Smooth muscle cell (in vitro differentiated cells): ENCODE measurements at regions not wholly inside any gene's neighbourhood (a gene's known extent, or its start where the extent isn't known, plus 50 kb on each side); places are given as distances from the start of the nearest gene placed in this dataset.
"Not testable (repeated sequence)": the region's sequence is repeated elsewhere in the genome, so short reads cannot be mapped to it uniquely, and the experiment has no call there.

Experiments used
- DNase-seq: peaks from one replicate; lab custom pipeline; 2025; ENCODE audit not compliant: unreplicated experiment; lab: John Stamatoyannopoulos, UW
- H2AFZ ChIP-seq: fragments of 200-600 bp; sonication (generic); 2 replicates; pipeline ENCODE4 v1.6.0; 2016; ENCODE audit warnings: antibody characterized with exemption, low read depth, mild to moderate bottlenecking
- H3F3A ChIP-seq: fragments of 200-600 bp; sonication (generic); 2 replicates; pipeline ENCODE4 v1.6.0; 2017; ENCODE audit warnings: antibody characterized with exemption, low read depth
- H3K27ac ChIP-seq: fragments of 200-600 bp; sonication (generic); 2 replicates; pipeline ENCODE4 v1.5.1; 2016; ENCODE audit warnings: low read depth, mild to moderate bottlenecking
- H3K27me3 ChIP-seq: fragments of 200-600 bp; sonication (generic); 2 replicates; pipeline ENCODE4 v1.6.1; 2016; ENCODE audit warnings: low read depth, mild to moderate bottlenecking
- H3K36me3 ChIP-seq: fragments of 200-600 bp; sonication (generic); 2 replicates; pipeline ENCODE4 v1.5.1; 2016; ENCODE audit warnings: low read depth
- H3K4me1 ChIP-seq: fragments of 200-600 bp; sonication (generic); 2 replicates; pipeline ENCODE4 v1.5.1; 2016; ENCODE audit warnings: low read depth
- H3K4me2 ChIP-seq: fragments of 200-600 bp; sonication (generic); 2 replicates; pipeline ENCODE4 v1.6.0; 2016; ENCODE audit warnings: mild to moderate bottlenecking
- H3K4me3 ChIP-seq: fragments of 200-600 bp; sonication (generic); 2 replicates; pipeline ENCODE4 v1.5.1; 2016; ENCODE audit warnings: mild to moderate bottlenecking
- H3K79me2 ChIP-seq: fragments of 200-600 bp; sonication (generic); 2 replicates; pipeline ENCODE4 v1.6.0; 2016; ENCODE audit warnings: low read depth, mild to moderate bottlenecking
- H3K9ac ChIP-seq: fragments of 200-600 bp; sonication (generic); 2 replicates; pipeline ENCODE4 v1.6.0; 2016; ENCODE audit warnings: low read depth
- H3K9me3 ChIP-seq: fragments of 200-600 bp; sonication (generic); replicated peaks from 2 replicates; pipeline ENCODE4 v1.5.1; 2016; ENCODE audit warnings: low read depth
- H4K20me1 ChIP-seq: fragments of 200-600 bp; sonication (generic); 2 replicates; pipeline ENCODE4 v1.6.0; 2016; ENCODE audit warnings: low read depth
- WGBS: methylation state at CpG from one replicate; pipeline ENCODE4 v1.1.7; 2016; ENCODE audit warnings: low lambda C conversion rate; 5-methylcytosine and 5-hydroxymethylcytosine counted together
- TF ChIP-seq, protein P1 (sequence below): fragments of 200-600 bp; sonication (generic); IDR thresholded peaks from 2 replicates; pipeline ENCODE4 v1.5.1; 2017; ENCODE audit warnings: borderline replicate concordance, mild to moderate bottlenecking, antibody characterized with exemption; ENCODE audit not compliant: insufficient read depth, poor library complexity, severe bottlenecking

DNA sequence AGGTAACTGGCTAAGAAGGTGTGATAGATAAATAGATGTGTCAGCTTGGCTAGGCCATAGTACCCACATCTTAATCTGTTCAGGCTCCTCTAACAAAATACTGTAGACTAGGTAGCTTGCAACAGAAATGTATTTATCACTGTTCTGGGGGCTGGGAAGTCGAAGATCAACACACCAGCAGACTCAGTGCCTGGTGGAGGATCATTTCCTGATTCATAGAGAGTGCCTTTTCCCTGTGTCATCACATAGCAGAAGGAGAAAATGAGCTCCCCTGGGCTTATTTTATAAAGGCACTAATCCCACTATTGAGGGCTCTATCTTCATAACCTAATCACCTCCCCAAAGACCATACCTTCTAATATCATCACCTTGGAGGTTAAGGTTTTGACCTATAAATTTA, 532.7 kb upstream of the OLFM3 start:
- Histone ChIP-seq H3K4me1 (no peaks in the 10 kb centered on the region), H3K79me2 (no peaks in the 10 kb centered on the region), H3K4me3 (no peak overlapping the region), H3F3A (no peaks in the 10 kb centered on the region), H4K20me1 (no peaks in the 10 kb centered on the region), H3K27ac (no peak overlapping the region), H3K27me3 (no peaks in the 10 kb centered on the region), H3K36me3 (no peaks in the 10 kb centered on the region), H3K9me3 (no peaks in the 10 kb centered on the region), H3K9ac (no peak overlapping the region), H3K4me2 (no peak overlapping the region), H2AFZ (no peak overlapping the region)
- DNase-seq = no peak
- 50% methylated on average over 1 of the region's 1 CpG for WGBS
- TF ChIP-seq, protein P1, sequence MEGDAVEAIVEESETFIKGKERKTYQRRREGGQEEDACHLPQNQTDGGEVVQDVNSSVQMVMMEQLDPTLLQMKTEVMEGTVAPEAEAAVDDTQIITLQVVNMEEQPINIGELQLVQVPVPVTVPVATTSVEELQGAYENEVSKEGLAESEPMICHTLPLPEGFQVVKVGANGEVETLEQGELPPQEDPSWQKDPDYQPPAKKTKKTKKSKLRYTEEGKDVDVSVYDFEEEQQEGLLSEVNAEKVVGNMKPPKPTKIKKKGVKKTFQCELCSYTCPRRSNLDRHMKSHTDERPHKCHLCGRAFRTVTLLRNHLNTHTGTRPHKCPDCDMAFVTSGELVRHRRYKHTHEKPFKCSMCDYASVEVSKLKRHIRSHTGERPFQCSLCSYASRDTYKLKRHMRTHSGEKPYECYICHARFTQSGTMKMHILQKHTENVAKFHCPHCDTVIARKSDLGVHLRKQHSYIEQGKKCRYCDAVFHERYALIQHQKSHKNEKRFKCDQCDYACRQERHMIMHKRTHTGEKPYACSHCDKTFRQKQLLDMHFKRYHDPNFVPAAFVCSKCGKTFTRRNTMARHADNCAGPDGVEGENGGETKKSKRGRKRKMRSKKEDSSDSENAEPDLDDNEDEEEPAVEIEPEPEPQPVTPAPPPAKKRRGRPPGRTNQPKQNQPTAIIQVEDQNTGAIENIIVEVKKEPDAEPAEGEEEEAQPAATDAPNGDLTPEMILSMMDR = no peak

DNA sequence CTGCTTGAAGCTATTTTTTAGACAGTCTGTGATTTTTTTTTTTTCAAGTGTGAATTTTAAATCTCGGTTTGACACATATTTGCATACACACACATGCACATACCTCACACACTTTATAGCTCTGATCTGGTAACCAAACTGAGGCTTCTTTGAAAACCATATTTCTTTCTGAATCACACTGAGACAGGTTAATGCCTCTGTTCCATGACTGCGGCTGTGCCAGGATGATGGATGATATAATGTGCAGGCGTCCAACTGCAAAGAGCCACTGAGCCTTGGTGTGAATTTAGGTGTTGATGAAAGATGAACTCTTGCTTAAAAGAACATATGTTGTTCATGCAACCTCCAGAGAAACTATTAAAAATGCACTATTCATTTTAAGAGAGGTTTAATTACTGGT, 504.0 kb upstream of the OLFM3 start:
- WGBS = 83% methylated on average over 3 of the region's 3 CpGs
- DNase-seq = no peak

DNA sequence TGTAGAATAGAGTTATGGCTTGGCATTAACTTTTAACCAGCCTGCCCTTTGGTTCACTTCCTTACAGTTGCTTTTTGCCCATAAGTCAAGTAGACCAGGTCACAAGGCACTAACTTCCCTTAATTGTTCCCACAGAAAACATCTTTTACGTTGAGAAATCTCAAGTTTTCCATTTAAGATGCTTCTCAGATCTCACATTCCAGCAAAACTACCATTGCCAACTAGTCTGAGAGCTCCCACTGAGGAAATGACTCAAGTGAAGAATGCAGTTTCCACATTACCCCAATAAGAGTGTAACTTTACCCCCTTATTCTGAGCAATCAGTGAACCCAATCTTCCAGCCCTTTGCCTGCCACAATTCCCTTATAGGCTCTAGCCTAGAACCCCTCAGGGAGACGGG, 502.2 kb upstream of the OLFM3 start:
- H2AFZ ChIP-seq = no peak overlapping the region
- no peaks in the 10 kb centered on the region for H3K36me3 ChIP-seq
- no peaks in the 10 kb centered on the region for H3K27me3 ChIP-seq
- H3F3A ChIP-seq = no peaks in the 10 kb centered on the region
- no peak overlapping the region for H3K4me3 ChIP-seq
- TF ChIP-seq, protein P1 = no peak
- H4K20me1 ChIP-seq = no peaks in the 10 kb centered on the region
- no peak overlapping the region for H3K4me2 ChIP-seq
- no peak for DNase-seq
- no peaks in the 10 kb centered on the region for H3K9me3 ChIP-seq
- H3K79me2 ChIP-seq = no peaks in the 10 kb centered on the region
- WGBS = 88% methylated on average over 2 of the region's 2 CpGs
- no peak overlapping the region for H3K27ac ChIP-seq
- H3K4me1 ChIP-seq = no peaks in the 10 kb centered on the region
- no peak overlapping the region for H3K9ac ChIP-seq

More for the DNA sequence above, 504.0 kb upstream of the OLFM3 start:
- Histone ChIP-seq H4K20me1 (no peaks in the 10 kb centered on the region), H3K79me2 (no peaks in the 10 kb centered on the region), H3K4me3 (no peak overlapping the region), H3K9me3 (no peaks in the 10 kb centered on the region), H3K9ac (no peak overlapping the region), H2AFZ (no peak overlapping the region), H3K27ac (no peak overlapping the region), H3K27me3 (no peaks in the 10 kb centered on the region), H3K4me1 (no peaks in the 10 kb centered on the region), H3F3A (no peaks in the 10 kb centered on the region), H3K4me2 (no peak overlapping the region), H3K36me3 (no peaks in the 10 kb centered on the region)
- TF ChIP-seq, protein P1 = no peak

DNA sequence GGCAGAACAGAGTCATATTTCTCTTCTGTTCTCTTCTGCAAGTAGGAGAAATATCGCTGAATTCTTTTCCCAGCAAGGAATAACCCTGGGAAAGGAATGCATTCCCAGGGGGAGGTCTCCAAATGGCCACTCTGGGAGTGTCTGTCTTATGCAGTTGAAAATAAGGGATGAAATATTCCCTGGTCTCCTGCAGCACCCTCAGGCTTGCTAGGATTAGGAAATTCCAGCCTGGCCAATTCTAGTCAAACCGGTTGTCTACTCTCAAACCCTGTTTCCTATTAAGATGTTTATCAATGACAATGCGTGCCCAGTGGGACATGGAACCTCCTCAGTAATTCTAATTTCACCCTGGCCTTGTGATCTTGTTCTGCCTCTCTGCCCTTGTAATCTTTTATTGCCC, 501.1 kb upstream of the OLFM3 start:
- not testable (repeated sequence) for H3K79me2 ChIP-seq, DNase-seq, H2AFZ ChIP-seq, H3K4me1 ChIP-seq, H3K9me3 ChIP-seq, H4K20me1 ChIP-seq, H3K36me3 ChIP-seq, H3K4me2 ChIP-seq, H3K9ac ChIP-seq, H3K27me3 ChIP-seq, H3K27ac ChIP-seq, H3K4me3 ChIP-seq, H3F3A ChIP-seq
- WGBS = 77% methylated on average over 3 of the region's 3 CpGs
